ENCODE measurements at regions not wholly inside any gene's neighbourhood (a gene's known extent, or its start where the extent isn't known, plus 50 kb on each side); places are given as distances from the start of the nearest gene placed in this dataset.
"Not testable (repeated sequence)": the region's sequence is repeated elsewhere in the genome, so short reads cannot be mapped to it uniquely, and the experiment has no call there.

DNA sequence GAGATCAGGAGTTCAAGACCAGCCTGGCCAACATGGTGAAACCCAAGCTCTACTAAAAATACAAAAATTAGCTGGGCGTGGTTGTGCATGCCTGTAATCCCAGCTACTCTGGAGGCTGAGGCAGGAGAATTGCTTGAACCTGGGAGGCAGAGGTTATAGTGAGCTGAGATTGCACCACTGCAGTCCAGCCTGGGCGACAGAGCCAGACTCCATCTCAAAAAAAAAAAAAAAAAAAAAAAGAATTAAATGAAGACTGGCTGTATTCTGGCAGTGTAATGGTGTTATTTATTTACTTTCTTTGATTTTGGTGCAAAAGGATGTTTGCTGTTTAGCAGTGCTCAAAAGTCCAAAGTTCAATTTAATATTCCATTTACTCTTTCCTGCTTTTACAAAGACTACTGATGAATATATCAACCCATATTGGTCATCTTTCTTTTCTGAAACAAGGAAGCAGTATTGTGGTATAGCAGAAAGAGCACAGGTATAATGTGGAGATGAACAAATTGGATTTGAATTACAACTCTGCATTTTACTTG lies 198.4 kb upstream of the AHR start:
- TF ChIP-seq ARNT (IDR thresholded peaks at IDR 0.05); SUZ12 (IDR thresholded peaks at IDR 0.05); FOXK2 (IDR thresholded peaks at IDR 0.05); FOXA1 (IDR thresholded peaks at IDR 0.05); NFRKB (IDR thresholded peaks at IDR 0.05); SP1 (IDR thresholded peaks at IDR 0.05); FOXM1 (IDR thresholded peaks at IDR 0.05; ENCODE audit: borderline replicate concordance); ZNF384 (IDR thresholded peaks at IDR 0.05): not testable (repeated sequence)
- TF ChIP-seq, protein P1, sequence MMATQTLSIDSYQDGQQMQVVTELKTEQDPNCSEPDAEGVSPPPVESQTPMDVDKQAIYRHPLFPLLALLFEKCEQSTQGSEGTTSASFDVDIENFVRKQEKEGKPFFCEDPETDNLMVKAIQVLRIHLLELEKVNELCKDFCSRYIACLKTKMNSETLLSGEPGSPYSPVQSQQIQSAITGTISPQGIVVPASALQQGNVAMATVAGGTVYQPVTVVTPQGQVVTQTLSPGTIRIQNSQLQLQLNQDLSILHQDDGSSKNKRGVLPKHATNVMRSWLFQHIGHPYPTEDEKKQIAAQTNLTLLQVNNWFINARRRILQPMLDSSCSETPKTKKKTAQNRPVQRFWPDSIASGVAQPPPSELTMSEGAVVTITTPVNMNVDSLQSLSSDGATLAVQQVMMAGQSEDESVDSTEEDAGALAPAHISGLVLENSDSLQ (IDR thresholded peaks at IDR 0.05) = not testable (repeated sequence)
